Nucleus accumbens (tissue), 56 donors: ENCODE measurements at regions not wholly inside any gene's neighbourhood (a gene's known extent, or its start where the extent isn't known, plus 50 kb on each side); places are given as distances from the start of the nearest gene placed in this dataset.

Experiments used
- DNase-seq, 56 donors: peaks; one replicate each; lab custom pipeline; 2025; lab: John Stamatoyannopoulos, UW

GRCh38 chr5:173736923-173737412 lies 120.5 kb upstream of the BOD1 start:
- no peak for DNase-seq

GRCh38 chr5:173739741-173740140 lies 123.3 kb upstream of the BOD1 start:
- no peak for DNase-seq

- no peak for DNase-seq
Observed at GRCh38 chr5:173740400-173740799, 124.0 kb upstream of the BOD1 start.

GRCh38 chr5:173741087-173741486 lies 124.6 kb upstream of the BOD1 start:
- no peak for DNase-seq

- no peak for DNase-seq
Observed at GRCh38 chr5:173741729-173742431, 125.4 kb upstream of the BOD1 start.

- no peak for DNase-seq
Observed at GRCh38 chr5:173742432-173742816, 126.0 kb upstream of the BOD1 start.

GRCh38 chr5:173743641-173744343 lies 127.3 kb upstream of the BOD1 start:
- no peak for DNase-seq

- DNase-seq, result no peak
Observed at GRCh38 chr5:173744551-173744950, 128.1 kb upstream of the BOD1 start.

GRCh38 chr5:173745123-173745522 lies 128.7 kb upstream of the BOD1 start:
- DNase-seq, result peak in 5 of 56 donors; percentile 15 to 50 (median 30)

GRCh38 chr5:173745557-173745956 lies 129.1 kb upstream of the BOD1 start:
- DNase-seq, result no peak

GRCh38 chr5:173746047-173746646 lies 129.7 kb upstream of the BOD1 start:
- DNase-seq, result peak in 2 of 56 donors; percentile 25 to 41

GRCh38 chr5:173747876-173748275 lies 131.4 kb upstream of the BOD1 start:
- DNase-seq, result no peak

- no peak for DNase-seq
Observed at GRCh38 chr5:173750538-173751265, 134.3 kb upstream of the BOD1 start.

GRCh38 chr5:173751266-173751600 lies 134.8 kb upstream of the BOD1 start:
- no peak for DNase-seq

GRCh38 chr5:173752653-173753052 lies 135.5 kb upstream of the CPEB4 start:
- peak in 1 of 56 donors; percentile 25 for DNase-seq

- DNase-seq, result peak in 3 of 56 donors; percentile 15 to 22 (median 18)
Observed at GRCh38 chr5:173753307-173754168, 134.6 kb upstream of the CPEB4 start.

GRCh38 chr5:173755319-173755718 lies 132.8 kb upstream of the CPEB4 start:
- no peak for DNase-seq

GRCh38 chr5:173757403-173758209 lies 130.5 kb upstream of the CPEB4 start:
- DNase-seq, result no peak

GRCh38 chr5:173758676-173759075 lies 129.5 kb upstream of the CPEB4 start:
- DNase-seq, result no peak
